WTC11 (cell line): ENCODE measurements at regions not wholly inside any gene's neighbourhood (a gene's known extent, or its start where the extent isn't known, plus 50 kb on each side); places are given as distances from the start of the nearest gene placed in this dataset.

ENCODE experiments used
- ATAC-seq: fragments of 200-7000 bp; cut with Tn5 transposase; 2 replicates; pipeline ENCODE4 v1.10.0; 2021; ENCODE audit warnings: mild to moderate bottlenecking, moderate library complexity
- CTCF ChIA-PET: fragments of 300-600 bp; sonication (Branson Sonifier 250); formaldehyde crosslinking; loops from one replicate; lab custom pipeline; 2021; ENCODE audit warnings: antibody characterized with exemption; lab: Charles Lee
- POLR2A ChIA-PET: fragments of 350-600 bp; sonication (Branson Sonifier 250); formaldehyde crosslinking; loops from one replicate; lab custom pipeline; 2021; ENCODE audit warnings: antibody characterized with exemption; lab: Charles Lee
- DNase-seq: peaks from one replicate; pipeline ENCODE4 v3.0.0; 2021; ENCODE audit warnings: low spot score
- H3K27ac Mint-ChIP-seq: 2 replicates; pipeline ENCODE4 v1.8.0; 2021; ENCODE audit warnings: mixed read lengths
- H3K27me3 Mint-ChIP-seq: 2 replicates; pipeline ENCODE4 v1.8.0; 2021; ENCODE audit warnings: low read depth, mild to moderate bottlenecking, moderate library complexity, mixed read lengths
- H3K36me3 Mint-ChIP-seq: 2 replicates; pipeline ENCODE4 v1.8.0; 2021; ENCODE audit warnings: mixed read lengths
- H3K4me1 Mint-ChIP-seq: 2 replicates; pipeline ENCODE4 v1.8.0; 2022; ENCODE audit warnings: mixed read lengths
- H3K4me3 Mint-ChIP-seq: 2 replicates; pipeline ENCODE4 v1.8.0; 2021; ENCODE audit warnings: mild to moderate bottlenecking, moderate library complexity, mixed read lengths
- H3K9me3 Mint-ChIP-seq: 2 replicates; pipeline ENCODE4 v1.8.0; 2021; ENCODE audit warnings: mixed read lengths
- ARID4B ChIP-seq: sonication (generic); formaldehyde crosslinking; IDR thresholded peaks from 2 replicates; pipeline ENCODE4 v1.8.0; 2023; ENCODE audit warnings: missing genetic modification reagents, mild to moderate bottlenecking, borderline replicate concordance
- ATF2 ChIP-seq: sonication (generic); formaldehyde crosslinking; IDR thresholded peaks from 2 replicates; pipeline ENCODE4 v1.8.1; 2022; ENCODE audit warnings: low read depth, missing genetic modification reagents, borderline replicate concordance
- E2F1 ChIP-seq: sonication (generic); formaldehyde crosslinking; IDR thresholded peaks from 2 replicates; pipeline ENCODE4 v1.8.0; 2022; ENCODE audit warnings: mild to moderate bottlenecking, missing genetic modification reagents
- E2F5 ChIP-seq: sonication (generic); formaldehyde crosslinking; IDR thresholded peaks from 2 replicates; pipeline ENCODE4 v1.8.1; 2022; ENCODE audit warnings: mild to moderate bottlenecking, moderate library complexity, missing genetic modification reagents
- ELF4 ChIP-seq: sonication (generic); formaldehyde crosslinking; IDR thresholded peaks from 2 replicates; pipeline ENCODE4 v1.8.1; 2022; ENCODE audit warnings: low read depth, mild to moderate bottlenecking, moderate library complexity, missing genetic modification reagents
- EMX1 ChIP-seq: fragments of 250-450 bp; sonication (Bioruptor Pico); IDR thresholded peaks from 2 replicates; pipeline ENCODE4 v1.8.0; 2021; ENCODE audit warnings: mild to moderate bottlenecking
- FOXK1 ChIP-seq: sonication (generic); formaldehyde crosslinking; IDR thresholded peaks from 2 replicates; pipeline ENCODE4 v1.8.0; 2022; ENCODE audit warnings: mild to moderate bottlenecking, moderate library complexity, missing genetic modification reagents
- FOXP4 ChIP-seq: sonication (generic); formaldehyde crosslinking; IDR thresholded peaks from 2 replicates; pipeline ENCODE4 v1.8.0; 2022; ENCODE audit warnings: mild to moderate bottlenecking, missing genetic modification reagents
- GABPB1 ChIP-seq: sonication (generic); formaldehyde crosslinking; IDR thresholded peaks from 2 replicates; pipeline ENCODE4 v1.8.1; 2023; ENCODE audit warnings: mild to moderate bottlenecking, missing genetic modification reagents
- JAZF1 ChIP-seq: fragments of 250-450 bp; sonication (Bioruptor Pico); IDR thresholded peaks from 2 replicates; pipeline ENCODE4 v1.9.0; 2021; ENCODE audit warnings: moderate library complexity, mild to moderate bottlenecking, inconsistent platforms
- MYBL2 ChIP-seq: sonication (generic); formaldehyde crosslinking; IDR thresholded peaks from 2 replicates; pipeline ENCODE4 v1.8.1; 2023; ENCODE audit warnings: mild to moderate bottlenecking, moderate library complexity, missing genetic modification reagents
- NFYB ChIP-seq: sonication (generic); formaldehyde crosslinking; conservative IDR thresholded peaks from 2 replicates; pipeline ENCODE4 v1.8.0; 2022; ENCODE audit warnings: low read depth, missing genetic modification reagents
- NR3C1 ChIP-seq: sonication (generic); formaldehyde crosslinking; conservative IDR thresholded peaks from 2 replicates; pipeline ENCODE4 v1.8.1; 2023; ENCODE audit warnings: low read depth, mild to moderate bottlenecking, missing genetic modification reagents
- RELA ChIP-seq: sonication (generic); formaldehyde crosslinking; IDR thresholded peaks from 2 replicates; pipeline ENCODE4 v1.8.1; 2022; ENCODE audit warnings: missing genetic modification reagents, mild to moderate bottlenecking, borderline replicate concordance
- SMAD3 ChIP-seq: sonication (generic); formaldehyde crosslinking; IDR thresholded peaks from 2 replicates; pipeline ENCODE4 v1.8.0; 2022; ENCODE audit warnings: missing genetic modification reagents, mild to moderate bottlenecking, borderline replicate concordance
- TEAD1 ChIP-seq: sonication (generic); formaldehyde crosslinking; IDR thresholded peaks from 2 replicates; pipeline ENCODE4 v1.8.0; 2022; ENCODE audit warnings: mild to moderate bottlenecking, missing genetic modification reagents
- USF2 ChIP-seq: sonication (generic); formaldehyde crosslinking; IDR thresholded peaks from 2 replicates; pipeline ENCODE4 v1.8.1; 2023; ENCODE audit warnings: mild to moderate bottlenecking, missing genetic modification reagents, moderate library complexity
- ZNF138 ChIP-seq: sonication (generic); formaldehyde crosslinking; conservative IDR thresholded peaks from 2 replicates; pipeline ENCODE4 v1.8.1; 2022; ENCODE audit warnings: mild to moderate bottlenecking, moderate library complexity, missing genetic modification reagents
- ZNF317 ChIP-seq: sonication (generic); formaldehyde crosslinking; IDR thresholded peaks from 2 replicates; pipeline ENCODE4 v1.8.1; 2023; ENCODE audit warnings: low read depth, mild to moderate bottlenecking, moderate library complexity, missing genetic modification reagents, borderline replicate concordance

GRCh38 chr7:51869452-51869851 is 552.8 kb upstream of the COBL start:
- peaks cover 25% of the 10 kb centered on the region for H3K36me3 Mint-ChIP-seq
- ChIA-PET POLR2A (no interaction called here), CTCF (no interaction called here)
- peak overlapping the region; percentile 89 for H3K27ac Mint-ChIP-seq
- H3K9me3 Mint-ChIP-seq = peaks cover 15% of the 10 kb centered on the region
- DNase-seq = no peak
- peak overlapping the region; percentile 70 for H3K4me3 Mint-ChIP-seq
- ATAC-seq = peak; percentile 53
- TF ChIP-seq FOXP4 (no peak), ATF2 (no peak), E2F1 (CRISPR knock-in tag) (no peak), ZNF317 (no peak), JAZF1 (CRISPR knock-in tag) (no peak), GABPB1 (CRISPR knock-in tag) (no peak)
- peaks cover 39% of the 10 kb centered on the region for H3K4me1 Mint-ChIP-seq
- no peaks in the 10 kb centered on the region; the same call in 1 of the 2 replicates for H3K27me3 Mint-ChIP-seq

- POLR2A ChIA-PET = no interaction called here
- Mint-ChIP-seq H3K27ac (no peak overlapping the region), H3K9me3 (peaks cover 15% of the 10 kb centered on the region), H3K4me1 (peaks cover 30% of the 10 kb centered on the region), H3K36me3 (peaks cover 18% of the 10 kb centered on the region), H3K4me3 (no peak overlapping the region)
- ATAC-seq (peak; percentile 69), DNase-seq (no peak)
- TF ChIP-seq NR3C1 (CRISPR knock-in tag) (no peak), MYBL2 (CRISPR knock-in tag) (no peak)
- TF ChIP-seq, all 79 proteins: peak for 0
- no peaks in the 10 kb centered on the region; the same call in 1 of the 2 replicates for H3K27me3 Mint-ChIP-seq
- CTCF ChIA-PET = no interaction called here
Measured at GRCh38 chr7:51867117-51867516, 550.5 kb upstream of the COBL start.

- no peak overlapping the region for H3K27ac Mint-ChIP-seq
- ChIA-PET CTCF (no interaction called here), POLR2A (interaction anchor here (0.9 kb wide), 1 partner anchor 8 kb away, joined by 3 read pairs; no protein-coding TSS in a partner anchor)
- ATAC-seq (no peak), DNase-seq (no peak)
- no peak overlapping the region for H3K4me3 Mint-ChIP-seq
- H3K36me3 Mint-ChIP-seq = no peaks in the 10 kb centered on the region
- H3K27me3 Mint-ChIP-seq = no peaks in the 10 kb centered on the region
- no peaks in the 10 kb centered on the region for H3K4me1 Mint-ChIP-seq
- peaks cover 3% of the 10 kb centered on the region; the same call in 1 of the 2 replicates for H3K9me3 Mint-ChIP-seq
- TF ChIP-seq USF2 (CRISPR knock-in tag) (no peak), ELF4 (CRISPR knock-in tag) (no peak), E2F5 (CRISPR knock-in tag) (no peak), ZNF138 (CRISPR knock-in tag) (no peak), RELA (CRISPR knock-in tag) (no peak), NFYB (no peak), FOXP4 (no peak), FOXK1 (CRISPR knock-in tag) (no peak), SMAD3 (CRISPR knock-in tag) (no peak), ARID4B (CRISPR knock-in tag) (no peak), EMX1 (CRISPR knock-in tag) (no peak), TEAD1 (no peak)
Measured at GRCh38 chr7:51860305-51860704, 543.7 kb upstream of the COBL start.
